ENCODE measurements at regions not wholly inside any gene's neighbourhood (a gene's known extent, or its start where the extent isn't known, plus 50 kb on each side); places are given as distances from the start of the nearest gene placed in this dataset.

- TF ChIP-seq YY1 (IDR thresholded peaks at IDR 0.05; ENCODE audit: insufficient read depth, insufficient read length) (no peak), SUZ12 (IDR thresholded peaks at IDR 0.05; ENCODE audit: extremely low read depth, insufficient read depth, insufficient read length) (no peak)
Measured at GRCh38 chr16:86680661-86681030, 102.3 kb downstream of the FOXL1 start.
